ENCODE measurements at regions not wholly inside any gene's neighbourhood (a gene's known extent, or its start where the extent isn't known, plus 50 kb on each side); places are given as distances from the start of the nearest gene placed in this dataset.

- TF ChIP-seq POLR2A (IDR thresholded peaks at IDR 0.05) (no peak), CTCF (IDR thresholded peaks at IDR 0.05) (no peak)
These were observed 91.0 kb downstream of the MCFD2 start for GRCh38 chr2:46824611-46825010.
